ENCODE measurements at regions not wholly inside any gene's neighbourhood (a gene's known extent, or its start where the extent isn't known, plus 50 kb on each side); places are given as distances from the start of the nearest gene placed in this dataset.

- no peak for TF ChIP-seq NFYB (IDR thresholded peaks at IDR 0.05; ENCODE audit: insufficient read depth, low read depth, low read length)
- no peak for TF ChIP-seq MXI1 (IDR thresholded peaks at IDR 0.05; ENCODE audit: low read depth, low read length)
- TF ChIP-seq RELB (IDR thresholded peaks at IDR 0.05; ENCODE audit: low read depth), result no peak
- TF ChIP-seq SIX5 (IDR thresholded peaks at IDR 0.05; ENCODE audit: low read depth, low read length, severe bottlenecking), result no peak
- no peak for TF ChIP-seq KLF5 (IDR thresholded peaks at IDR 0.05; ENCODE audit: partially characterized antibody)
- no peak for TF ChIP-seq BCL11A (IDR thresholded peaks at IDR 0.05; ENCODE audit: low read depth, low read length)
- no peak for TF ChIP-seq CTCF (IDR thresholded peaks at IDR 0.05 in 2 of 3, conservative IDR thresholded peaks at IDR 0.05 in 1 of 3; ENCODE audit: control insufficient read depth in 2 of 3, extremely low read depth in 1 of 3, insufficient read depth in 1 of 3, low read depth in 3 of 3, low read length in 3 of 3)
- no peak for TF ChIP-seq POLR2A (IDR thresholded peaks at IDR 0.05; ENCODE audit: low read depth, low read length)
- TF ChIP-seq ZBTB11 (CRISPR knock-in tag; IDR thresholded peaks at IDR 0.05), result no peak
- no peak for TF ChIP-seq ZNF274 (IDR thresholded peaks at IDR 0.05; ENCODE audit: insufficient read depth, insufficient read length)
- TF ChIP-seq CHD1 (IDR thresholded peaks at IDR 0.05; ENCODE audit: low read depth, low read length), result no peak
- TF ChIP-seq HDAC2 (IDR thresholded peaks at IDR 0.05), result no peak
- TF ChIP-seq RAD21 (IDR thresholded peaks at IDR 0.05; ENCODE audit: insufficient read depth, low read depth, low read length), result no peak
- no peak for TF ChIP-seq REST (IDR thresholded peaks at IDR 0.05; ENCODE audit: low read depth, low read length)
These were observed 714.1 kb downstream of the STIM2 start for GRCh38 chr4:27574743-27575142.

All from GM12878 (cell line).